ENCODE measurements at regions not wholly inside any gene's neighbourhood (a gene's known extent, or its start where the extent isn't known, plus 50 kb on each side); places are given as distances from the start of the nearest gene placed in this dataset.

GRCh38 chr4:123217664-123218063 is 178.9 kb upstream of the SPRY1 start:
- ChIA-PET CTCF (no interaction called here), POLR2A (ENCODE audit: unreplicated experiment) (no interaction called here)
- H3K9me3 ChIP-seq (ENCODE audit: control insufficient read depth, insufficient read depth, low read length) = no peaks in the 10 kb centered on the region
- no peaks in the 10 kb centered on the region for H3K36me3 ChIP-seq (ENCODE audit: control insufficient read depth, insufficient read depth, low read length)
- no peak overlapping the region for H2BK120ac ChIP-seq (ENCODE audit: low read depth, low read length)
- H2BK5ac ChIP-seq (ENCODE audit: low read depth, low read length, poor library complexity, severe bottlenecking) = no peak overlapping the region
- H3K9me1 ChIP-seq (ENCODE audit: insufficient read depth, low read length) = no peaks in the 10 kb centered on the region
- H4K5ac ChIP-seq (ENCODE audit: low read depth, low read length) = no peak overlapping the region
- no peak overlapping the region for H3K27ac ChIP-seq (ENCODE audit: insufficient read depth, low read length)
- no peak overlapping the region for H2BK20ac ChIP-seq (ENCODE audit: low read depth, low read length)
- H3K4ac ChIP-seq (ENCODE audit: low read depth, low read length) = no peak overlapping the region
- dilution Hi-C loops (cut with HindIII; ENCODE audit: low sequenced_read_pairs, unreplicated experiment) = no loop called here
- no peak overlapping the region for H3K14ac ChIP-seq (replicated peaks; ENCODE audit: low read depth, low read length)
- no CpG with 5 or more reads among the region's 2 CpGs for WGBS, 2 experiments (ENCODE audit: extremely low coverage in 2 of 2, insufficient read length in 1 of 2)
- no peaks in the 10 kb centered on the region for H3K4me1 ChIP-seq (ENCODE audit: control insufficient read depth, insufficient read depth, low read length)
- H3K18ac ChIP-seq (ENCODE audit: low read depth, low read length) = no peak overlapping the region
- no peak overlapping the region for H2BK15ac ChIP-seq (ENCODE audit: low read depth, low read length)
- TF ChIP-seq MAZ (IDR thresholded peaks at IDR 0.05; ENCODE audit: borderline replicate concordance, low read depth, low read length) (no peak), RAD21 (IDR thresholded peaks at IDR 0.05; ENCODE audit: low read length) (no peak), RCOR1 (IDR thresholded peaks at IDR 0.05; ENCODE audit: insufficient replicate concordance, low read length) (no peak), RFX5 (IDR thresholded peaks at IDR 0.05; ENCODE audit: low read depth, low read length) (no peak), CEBPB (IDR thresholded peaks at IDR 0.05; ENCODE audit: low read depth, low read length) (no peak), MXI1 (IDR thresholded peaks at IDR 0.05; ENCODE audit: borderline replicate concordance, low read depth, low read length) (no peak), NFE2L2 (IDR thresholded peaks at IDR 0.05; ENCODE audit: low read depth, low read length) (no peak), SMC3 (IDR thresholded peaks at IDR 0.05; ENCODE audit: low read depth, low read length) (no peak)
- TF ChIP-seq, protein P1, sequence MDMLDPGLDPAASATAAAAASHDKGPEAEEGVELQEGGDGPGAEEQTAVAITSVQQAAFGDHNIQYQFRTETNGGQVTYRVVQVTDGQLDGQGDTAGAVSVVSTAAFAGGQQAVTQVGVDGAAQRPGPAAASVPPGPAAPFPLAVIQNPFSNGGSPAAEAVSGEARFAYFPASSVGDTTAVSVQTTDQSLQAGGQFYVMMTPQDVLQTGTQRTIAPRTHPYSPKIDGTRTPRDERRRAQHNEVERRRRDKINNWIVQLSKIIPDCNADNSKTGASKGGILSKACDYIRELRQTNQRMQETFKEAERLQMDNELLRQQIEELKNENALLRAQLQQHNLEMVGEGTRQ (IDR thresholded peaks at IDR 0.05; ENCODE audit: low read depth, low read length) = no peak
- no peaks in the 10 kb centered on the region for H3K79me1 ChIP-seq (ENCODE audit: low read depth in 1 of 2, low read length in 2 of 2)
- no peak overlapping the region for H3K23ac ChIP-seq (ENCODE audit: low read depth, low read length)
- H4K20me1 ChIP-seq (ENCODE audit: insufficient read depth, low read length) = no peaks in the 10 kb centered on the region
- no peak overlapping the region for H3K4me2 ChIP-seq (ENCODE audit: low read depth, low read length)
- no peak overlapping the region for H3K9ac ChIP-seq (ENCODE audit: low read depth, low read length)
- H4K91ac ChIP-seq (ENCODE audit: insufficient read depth, low read depth, low read length) = no peak overlapping the region
- H2AK5ac ChIP-seq (ENCODE audit: low read depth, low read length) = no peak overlapping the region
- no peak for ATAC-seq (ENCODE audit: low read depth)
- H3K4me3 ChIP-seq (ENCODE audit: insufficient read depth, low read depth, low read length) = no peak overlapping the region
- in situ Hi-C loops (cut with MboI; ENCODE audit: low sequenced_read_pairs) = no loop called here
- H2AK9ac ChIP-seq (replicated peaks; ENCODE audit: low read depth, low read length, poor library complexity) = no peak overlapping the region
- DNase-seq = no peak
- BruUV-seq (replicated peaks) = no TSS peak
- no peak overlapping the region for H3K56ac ChIP-seq (ENCODE audit: extremely low read depth, insufficient read depth, low read length)
- no peaks in the 10 kb centered on the region for H3K27me3 ChIP-seq (ENCODE audit: control insufficient read depth, insufficient read depth, low read length)
- no peak overlapping the region for H4K8ac ChIP-seq (ENCODE audit: low read depth in 2 of 2, low read length in 2 of 2)
- intact Hi-C loops (cut with micrococcal nuclease) = no loop called here
- H2AFZ ChIP-seq (replicated peaks; ENCODE audit: low read length, poor library complexity) = no peak overlapping the region
